HG03025 (cell line): ENCODE measurements at regions not wholly inside any gene's neighbourhood (a gene's known extent, or its start where the extent isn't known, plus 50 kb on each side); places are given as distances from the start of the nearest gene placed in this dataset.
"Not testable (repeated sequence)": the region's sequence is repeated elsewhere in the genome, so short reads cannot be mapped to it uniquely, and the experiment has no call there.

Experiments used
- ATAC-seq: cut with Tn5 transposase; IDR thresholded peaks from one replicate; pipeline ENCODE4 v1.9.1; 2021; ENCODE audit warnings: mild to moderate bottlenecking, moderate library complexity; ENCODE audit not compliant: unreplicated experiment, low FRiP score

DNA sequence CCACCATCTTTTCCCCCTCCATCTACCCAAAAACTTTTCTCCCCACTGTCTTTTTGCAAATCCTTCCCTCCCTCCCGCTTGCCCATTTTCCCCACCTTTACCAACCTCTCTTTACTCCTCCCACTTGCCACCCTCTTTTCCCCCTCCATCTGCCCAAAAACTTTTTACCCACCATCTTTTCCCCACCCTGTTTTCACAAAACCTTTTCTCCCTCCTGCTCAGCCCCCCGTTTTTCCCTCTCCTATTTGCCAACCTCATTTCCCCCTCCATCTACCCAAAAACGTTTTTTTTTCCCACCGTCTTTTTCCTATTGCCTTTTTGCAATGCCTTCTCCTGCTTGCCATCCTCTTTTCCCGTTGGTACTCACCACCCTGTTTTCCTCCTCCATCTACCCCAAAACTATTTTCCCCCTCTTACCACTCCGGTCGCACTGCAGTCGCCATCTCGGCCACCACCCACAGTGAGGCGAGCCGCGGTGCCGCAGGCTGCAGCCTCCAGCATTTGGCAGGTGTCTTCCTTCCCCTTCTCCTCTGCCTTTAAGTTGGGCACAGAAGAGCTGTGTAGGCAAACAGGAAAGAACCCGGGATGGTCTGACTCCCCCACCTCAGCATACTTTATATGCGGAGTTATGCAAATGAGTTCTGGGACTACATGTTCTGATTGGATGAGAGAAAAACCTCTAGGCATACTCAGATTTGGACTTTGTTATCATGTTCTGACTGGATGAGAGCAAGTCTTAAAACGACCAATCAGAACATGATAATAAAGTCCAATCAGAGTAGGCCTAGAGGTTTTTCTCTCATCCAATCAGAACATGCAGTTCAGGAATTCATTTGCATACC is 121.2 kb upstream of the VPREB1 start:
- ATAC-seq, result no peak

DNA sequence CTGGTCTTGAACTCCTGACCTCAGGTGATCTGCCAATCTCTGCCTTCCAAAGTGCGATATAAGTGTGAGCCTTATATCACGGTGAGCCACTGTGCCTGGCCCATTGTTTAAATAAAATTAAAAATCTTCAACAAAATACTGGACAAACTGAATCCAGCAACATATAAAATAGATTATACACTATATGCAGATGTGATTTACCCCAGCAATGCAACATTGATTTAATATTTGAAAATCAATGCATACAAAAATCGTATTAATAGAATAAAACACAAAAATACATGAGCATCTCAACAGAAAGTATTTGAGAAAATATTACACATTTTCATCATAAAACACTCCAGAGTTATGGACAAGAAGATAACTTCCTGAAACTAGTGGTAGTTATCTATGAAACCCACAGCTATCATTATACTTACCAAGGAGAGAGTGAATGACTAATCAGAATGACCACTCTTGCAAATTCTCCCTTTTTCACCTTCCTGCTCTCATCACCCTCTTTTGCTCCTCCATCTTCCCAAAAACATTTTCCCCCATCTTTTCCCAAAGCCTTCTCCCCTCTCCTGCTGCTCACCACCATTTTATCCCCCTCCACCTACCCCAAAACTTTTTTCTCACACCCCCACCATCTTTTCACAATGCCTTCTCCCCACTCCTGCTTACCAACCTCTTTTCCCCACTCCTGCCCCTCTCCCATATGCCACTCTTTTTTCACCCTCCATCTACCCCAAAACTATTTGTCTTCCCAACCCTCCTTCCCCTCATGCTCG is 122.1 kb upstream of the VPREB1 start:
- no peak for ATAC-seq

DNA sequence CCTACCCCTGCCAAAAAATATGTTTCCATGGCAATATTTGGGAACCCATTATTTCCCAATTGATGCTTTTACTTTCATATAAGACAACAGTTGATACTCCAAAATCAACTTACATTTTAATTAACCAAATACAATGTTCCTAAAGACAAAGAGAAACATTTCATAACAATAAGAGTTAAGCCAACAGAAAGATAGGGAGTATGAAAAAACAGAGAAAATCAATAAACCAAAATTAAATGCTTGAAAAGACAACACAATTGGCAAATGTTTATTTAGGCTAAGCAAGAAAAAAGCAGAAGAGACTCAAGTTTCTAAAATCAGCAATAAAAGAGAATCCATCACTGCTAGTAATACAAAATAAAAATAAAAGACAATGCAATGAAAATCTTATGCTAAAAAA is 123.1 kb upstream of the VPREB1 start:
- no peak for ATAC-seq

DNA sequence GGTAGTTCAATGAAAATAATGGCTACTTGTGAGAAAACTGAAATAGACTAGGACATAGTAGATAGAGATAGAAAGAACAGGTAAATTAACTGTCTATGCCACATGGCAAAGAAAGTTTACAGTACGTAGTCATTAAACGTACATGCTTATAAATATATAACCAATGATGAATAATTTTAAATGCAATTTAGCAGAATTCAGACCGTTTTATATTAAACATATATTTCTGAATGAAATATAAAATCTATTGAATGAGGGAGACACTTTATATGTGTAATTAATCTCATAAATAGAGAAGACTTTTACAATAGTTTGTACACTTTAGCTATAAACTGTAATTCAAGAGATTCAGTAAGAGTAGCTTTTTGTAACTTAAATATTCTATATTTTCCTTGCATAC is 124.4 kb upstream of the VPREB1 start:
- no peak for ATAC-seq

DNA sequence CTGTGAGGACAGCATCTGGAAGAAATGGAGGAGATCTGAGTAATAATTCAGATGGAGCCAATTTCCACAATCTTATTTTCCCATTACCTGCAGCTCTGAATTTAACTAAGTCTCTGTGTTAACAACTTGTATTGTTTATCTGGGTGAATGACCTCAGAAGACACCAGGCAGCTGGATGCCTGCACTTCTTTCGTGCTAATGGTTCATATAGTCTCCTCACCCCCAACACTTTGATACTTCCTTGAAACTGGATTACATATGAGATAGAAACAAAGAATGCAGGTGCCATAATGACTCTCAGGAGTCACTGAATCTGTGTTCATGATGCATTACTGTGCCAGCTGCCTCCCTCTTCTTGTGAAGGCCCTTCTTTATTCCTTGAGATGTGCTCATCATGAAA is 125.6 kb upstream of the VPREB1 start:
- no peak for ATAC-seq

DNA sequence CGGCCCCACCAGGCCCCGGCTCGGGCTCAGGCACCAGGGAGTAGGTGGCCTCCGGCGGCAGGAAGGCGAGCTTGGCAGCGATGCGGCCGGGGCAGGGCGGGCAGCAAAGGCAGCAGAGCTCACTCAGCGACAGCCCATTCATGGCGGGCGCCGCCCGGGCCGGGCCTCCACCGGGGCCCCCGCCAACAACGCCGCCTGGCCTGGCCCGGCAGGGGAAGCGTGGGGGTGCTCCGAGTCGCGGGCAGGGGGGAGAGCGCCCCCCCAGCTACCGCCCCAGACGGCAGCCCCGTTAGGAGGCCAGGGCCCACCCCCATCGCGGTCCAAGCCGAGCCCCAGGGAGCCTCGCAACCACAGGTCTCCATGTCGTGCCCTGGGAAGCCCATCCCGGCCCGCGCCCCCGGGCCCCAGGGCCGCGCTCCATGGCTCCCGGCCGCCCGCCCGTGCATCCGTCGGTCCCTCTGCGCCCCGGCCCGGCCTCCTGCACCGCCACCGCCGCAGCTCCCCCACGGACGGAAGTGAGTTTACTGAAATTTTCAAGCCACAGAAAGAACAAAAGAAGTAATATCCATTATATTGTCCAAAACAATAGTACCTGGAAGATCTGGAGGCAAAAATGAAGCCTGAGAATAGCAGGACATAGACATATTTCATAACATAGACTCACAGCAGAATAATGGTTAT is 126.6 kb upstream of the VPREB1 start:
- ATAC-seq, result not testable (repeated sequence)

DNA sequence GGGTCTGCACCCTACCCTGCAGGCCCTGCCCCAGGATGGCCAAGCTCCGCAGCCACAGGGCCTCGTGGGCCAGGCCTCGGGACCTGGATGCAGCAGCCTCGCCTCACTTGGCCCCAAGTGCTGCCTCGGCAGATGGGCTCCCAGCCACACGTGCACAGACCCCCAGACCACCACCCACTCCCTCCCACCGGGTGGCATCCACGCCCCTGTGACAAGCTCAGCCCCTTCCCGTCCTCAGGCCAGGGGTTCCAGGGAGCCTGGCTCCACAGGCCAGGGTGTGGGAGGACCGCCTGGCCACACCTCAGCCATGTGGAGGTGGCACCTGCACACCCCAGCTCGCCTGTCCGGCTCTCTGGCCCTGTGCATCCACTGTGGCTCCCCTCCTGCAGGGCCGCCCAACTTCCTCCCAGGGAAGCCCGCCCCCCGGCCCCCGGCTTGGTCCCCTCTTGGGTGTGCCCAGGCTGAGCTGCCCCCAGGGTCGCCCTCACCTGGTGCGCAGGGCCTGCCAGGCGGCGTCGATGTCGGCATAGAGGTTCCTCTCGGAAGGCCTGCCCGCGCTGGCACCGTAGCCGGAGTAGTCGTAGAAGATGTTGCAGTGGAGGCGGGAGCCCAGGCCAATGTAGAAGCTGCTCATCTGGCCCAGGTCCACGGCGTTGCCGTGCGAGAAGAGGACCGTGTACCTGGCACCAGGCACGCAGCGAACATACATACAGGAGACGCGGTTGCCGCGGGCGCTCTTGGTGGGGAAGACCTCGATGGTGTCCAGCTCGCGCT is 127.4 kb upstream of the VPREB1 start:
- ATAC-seq, result not testable (repeated sequence)

DNA sequence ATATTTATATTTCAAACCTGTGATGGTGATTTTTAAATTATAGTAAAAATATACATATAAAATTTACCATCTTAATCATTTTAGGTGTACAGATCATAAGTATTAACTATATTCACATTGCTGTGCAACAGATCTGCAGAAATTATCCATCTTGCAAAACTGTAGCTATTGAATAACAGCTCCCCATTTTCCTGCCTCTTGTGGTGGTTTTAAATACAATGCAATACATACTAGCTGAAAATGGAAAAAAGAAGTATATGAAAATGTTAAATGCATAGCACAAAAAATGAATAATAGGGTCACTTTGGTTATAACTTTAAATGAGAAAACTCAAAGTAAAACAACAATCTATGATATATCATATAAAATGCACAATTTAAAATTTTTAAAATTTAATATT is 130.9 kb upstream of the VPREB1 start:
- no peak for ATAC-seq

DNA sequence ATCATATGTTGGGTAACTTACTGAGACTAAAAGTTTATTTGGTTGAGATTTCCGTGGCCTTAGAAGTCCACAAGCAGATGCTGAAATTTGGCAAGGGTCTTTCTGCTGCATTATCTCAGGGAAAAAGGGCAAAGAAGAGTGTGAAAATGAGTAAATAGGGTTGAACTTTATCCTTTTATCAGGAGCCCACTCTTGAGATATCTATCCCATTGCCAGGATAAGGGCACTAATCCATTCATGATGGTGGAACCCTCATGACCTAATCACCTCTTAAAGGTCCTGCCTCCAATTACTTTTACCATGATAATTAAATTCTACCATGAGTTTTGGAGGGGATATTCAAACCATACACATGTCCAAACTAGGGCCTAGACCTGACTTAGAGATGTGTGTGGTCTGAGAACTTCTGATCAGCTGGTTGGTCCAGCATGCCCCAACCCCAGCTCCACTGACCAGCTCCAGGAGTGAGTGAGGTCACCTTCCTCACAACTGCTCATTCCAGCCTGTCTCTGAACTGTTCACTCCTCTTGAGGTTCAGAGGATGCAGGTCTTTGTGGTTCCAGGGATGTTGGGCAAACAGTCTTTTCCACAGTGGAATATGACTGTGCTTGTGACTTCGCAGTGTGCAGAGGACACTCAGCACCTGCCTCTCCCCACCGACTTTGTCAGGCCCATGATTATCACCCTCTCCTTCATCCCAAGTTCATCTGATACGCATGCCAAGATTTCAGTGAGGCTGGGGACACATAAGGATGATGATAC is 130.1 kb upstream of the TOP3B start:
- no peak for ATAC-seq

DNA sequence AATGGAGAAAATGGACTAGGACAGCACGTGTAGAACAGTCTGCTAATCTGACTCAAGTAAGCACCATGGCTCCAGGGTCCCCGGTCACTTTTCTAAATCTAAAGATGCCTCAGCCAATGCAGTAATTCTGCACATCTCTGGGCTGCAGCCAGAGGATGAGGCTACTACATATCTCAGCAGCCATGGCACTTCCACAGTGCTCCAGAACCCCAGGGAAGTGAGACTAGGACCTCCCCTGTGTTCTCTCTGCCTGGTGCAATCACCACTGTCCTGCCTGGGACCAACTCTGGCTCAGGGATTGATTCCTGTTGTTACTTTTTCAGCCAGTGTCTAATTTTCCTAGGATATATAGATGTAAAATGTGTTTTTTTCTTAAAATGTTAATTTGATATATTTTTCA is 129.4 kb upstream of the TOP3B start:
- no peak for ATAC-seq

DNA sequence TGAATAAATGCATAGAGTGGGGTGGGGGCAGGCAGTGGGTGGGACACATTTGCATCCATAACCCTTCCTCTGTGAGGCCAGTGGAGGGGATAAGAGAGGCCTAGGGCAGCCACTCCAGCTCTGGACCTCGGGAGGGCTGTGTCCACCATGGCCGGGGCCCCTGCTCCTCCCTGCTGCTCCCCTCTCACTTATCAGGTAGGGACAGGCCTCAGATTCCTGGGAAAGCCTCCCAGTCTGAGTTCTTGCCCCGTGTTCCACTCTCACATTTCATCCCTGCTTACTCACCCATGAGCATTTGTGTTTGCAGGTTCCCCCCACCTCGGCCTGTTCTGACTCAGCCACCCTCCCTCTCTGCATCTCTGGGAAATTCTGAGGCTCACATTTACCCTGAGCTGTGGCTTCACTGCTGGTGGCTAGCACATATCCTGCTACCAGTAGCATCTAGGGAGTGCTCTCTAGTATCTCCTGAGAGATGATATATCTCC is 128.7 kb upstream of the TOP3B start:
- ATAC-seq, result peak; percentile 47

DNA sequence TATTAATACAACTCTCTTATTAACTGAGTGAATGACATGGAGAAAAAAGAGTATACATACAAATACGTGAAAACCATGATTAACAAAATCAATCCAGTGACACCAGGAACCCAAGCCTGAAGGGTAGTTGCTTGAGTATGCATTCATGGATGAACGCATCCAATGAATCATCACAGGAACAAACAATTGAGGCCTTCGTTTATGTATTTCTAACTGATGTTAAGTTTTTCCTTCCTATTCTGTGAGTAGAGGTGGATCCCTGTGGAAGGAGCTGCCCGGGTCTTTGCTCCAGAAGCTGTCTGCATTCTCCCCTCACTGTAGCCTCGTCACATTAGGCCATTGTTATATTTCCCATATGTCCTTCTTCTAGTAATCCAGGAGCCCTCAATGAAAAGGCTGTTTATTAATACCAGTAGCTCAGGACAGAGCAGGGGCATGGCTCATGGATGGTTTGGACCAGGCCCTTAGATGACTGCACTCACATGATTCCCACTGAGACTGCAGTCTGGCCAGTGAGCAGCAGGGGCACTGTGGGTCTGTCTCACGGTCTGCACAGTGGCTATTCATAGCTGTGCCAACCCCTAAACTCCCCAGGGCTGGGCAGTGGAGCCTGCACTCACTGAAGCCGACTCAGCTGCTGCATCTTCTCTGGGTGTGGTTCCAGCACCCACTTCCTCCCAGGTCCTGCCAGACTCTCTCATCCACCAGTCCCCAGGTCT is 128.1 kb upstream of the TOP3B start:
- peak; percentile 68 for ATAC-seq

DNA sequence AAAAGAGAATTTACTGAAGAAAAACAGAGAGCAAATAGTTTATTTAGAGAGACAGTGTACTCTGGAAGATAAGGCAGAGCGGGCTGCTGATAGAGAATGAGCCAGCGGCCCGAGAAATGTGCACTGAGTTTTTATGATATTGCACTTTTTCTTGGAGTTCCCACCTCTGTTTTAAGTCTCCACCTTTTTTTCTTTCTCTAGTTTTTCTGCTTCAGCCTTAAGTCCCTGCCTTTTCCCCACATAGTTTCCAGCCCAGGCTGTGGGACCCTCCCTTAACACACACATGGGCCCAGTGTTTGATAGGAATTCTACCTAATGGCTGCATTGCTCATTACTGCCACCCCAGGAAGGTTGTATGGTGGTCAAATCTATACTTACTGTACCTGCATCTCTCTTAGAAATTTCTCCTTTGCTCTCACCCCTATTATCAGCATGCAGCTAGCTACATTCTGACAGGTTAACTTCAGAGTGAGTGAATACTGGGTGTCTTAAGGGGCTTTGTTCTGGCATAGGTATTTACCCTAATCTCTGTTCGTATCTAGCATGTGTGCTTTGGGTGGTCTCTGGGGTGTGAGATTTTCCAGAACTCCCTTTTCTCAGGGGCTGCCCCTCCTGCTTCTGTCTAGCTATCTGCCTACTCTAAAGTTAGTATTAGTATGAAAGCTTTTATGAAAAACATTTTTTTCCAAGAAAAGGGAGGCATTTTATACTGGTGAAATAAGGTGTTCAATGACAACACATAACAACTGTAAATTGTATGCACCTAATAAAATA is 127.3 kb upstream of the TOP3B start:
- no peak for ATAC-seq

DNA sequence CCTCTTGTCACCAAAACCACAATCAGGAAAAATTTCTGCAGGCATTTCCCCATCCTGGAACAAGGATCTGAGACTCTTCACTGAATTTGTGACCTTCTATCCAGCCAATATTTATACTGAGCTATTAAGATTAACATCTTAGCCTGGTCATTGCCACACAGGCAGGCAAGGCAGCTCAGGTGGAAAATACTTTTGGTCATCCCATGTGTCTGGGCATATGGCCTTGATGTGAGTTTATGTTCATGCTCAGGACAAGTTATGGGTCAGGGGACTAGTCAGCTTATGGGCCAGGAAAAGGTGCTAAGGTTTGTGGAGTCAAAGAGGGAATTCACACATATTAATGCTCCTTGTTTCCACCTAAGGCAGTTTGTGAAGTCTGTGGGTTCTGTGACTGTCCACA is 124.3 kb upstream of the TOP3B start:
- ATAC-seq, result no peak

DNA sequence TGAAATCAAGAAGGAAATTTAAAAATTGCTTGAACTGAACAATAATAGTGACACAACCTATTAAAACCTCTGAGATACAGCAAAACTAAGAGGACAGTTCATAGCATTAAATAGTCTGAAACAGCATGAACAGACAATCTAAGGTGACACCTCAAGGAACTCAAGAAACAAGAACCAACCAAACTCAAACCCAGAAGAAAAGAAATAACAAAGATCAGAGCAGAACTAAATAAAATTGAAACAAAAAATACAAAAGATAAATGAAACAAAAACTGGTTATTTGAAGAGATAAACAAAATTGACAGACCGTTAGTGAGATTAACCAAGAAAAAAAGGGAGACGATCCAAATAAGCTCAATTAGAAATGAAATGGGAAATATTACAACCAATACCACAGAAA is 122.8 kb upstream of the TOP3B start:
- no peak for ATAC-seq

DNA sequence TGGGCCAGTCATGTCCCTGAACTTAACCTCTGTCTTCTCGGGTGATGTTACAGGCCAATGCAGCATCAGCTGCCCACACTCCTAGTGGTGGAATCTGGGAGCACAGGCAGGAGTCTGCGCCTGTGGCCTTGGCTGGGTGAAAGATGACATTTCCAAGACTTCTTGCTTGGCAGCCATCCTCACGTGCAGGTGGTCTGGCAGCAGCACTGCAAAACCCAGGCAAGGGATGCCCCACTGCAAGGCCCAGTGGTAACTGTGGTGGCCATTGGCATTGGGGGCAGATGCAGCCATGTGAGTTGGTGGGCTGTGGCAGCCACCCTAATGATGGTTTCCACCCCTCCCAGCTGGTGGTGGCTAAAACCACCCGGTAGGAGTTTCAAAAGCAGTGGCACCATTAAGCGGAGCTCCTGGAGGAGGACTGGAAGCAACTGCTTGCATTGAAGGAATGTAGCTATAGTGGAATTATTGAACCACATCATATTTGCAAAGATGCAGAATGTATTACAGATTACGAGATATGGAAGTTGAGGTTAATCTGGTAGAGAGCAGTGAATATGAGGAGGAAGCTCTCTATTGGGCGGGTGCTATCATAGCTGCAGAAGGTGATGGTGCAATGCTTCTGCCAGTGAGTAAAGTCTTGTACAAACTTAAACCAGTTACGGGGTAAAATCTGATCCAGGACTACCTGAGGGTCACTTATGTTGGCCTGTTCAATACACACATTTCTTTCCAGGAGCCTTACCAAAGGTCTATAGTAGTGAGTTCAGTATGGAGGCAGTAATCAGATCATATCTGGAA is 120.7 kb upstream of the TOP3B start:
- no peak for ATAC-seq
